GM21423 (cell line): ENCODE measurements at regions not wholly inside any gene's neighbourhood (a gene's known extent, or its start where the extent isn't known, plus 50 kb on each side); places are given as distances from the start of the nearest gene placed in this dataset.

Experiments
- ATAC-seq: cut with Tn5 transposase; IDR thresholded peaks from one replicate; pipeline ENCODE4 v1.9.1; 2021; ENCODE audit warnings: mild to moderate bottlenecking, moderate library complexity; ENCODE audit not compliant: unreplicated experiment

DNA sequence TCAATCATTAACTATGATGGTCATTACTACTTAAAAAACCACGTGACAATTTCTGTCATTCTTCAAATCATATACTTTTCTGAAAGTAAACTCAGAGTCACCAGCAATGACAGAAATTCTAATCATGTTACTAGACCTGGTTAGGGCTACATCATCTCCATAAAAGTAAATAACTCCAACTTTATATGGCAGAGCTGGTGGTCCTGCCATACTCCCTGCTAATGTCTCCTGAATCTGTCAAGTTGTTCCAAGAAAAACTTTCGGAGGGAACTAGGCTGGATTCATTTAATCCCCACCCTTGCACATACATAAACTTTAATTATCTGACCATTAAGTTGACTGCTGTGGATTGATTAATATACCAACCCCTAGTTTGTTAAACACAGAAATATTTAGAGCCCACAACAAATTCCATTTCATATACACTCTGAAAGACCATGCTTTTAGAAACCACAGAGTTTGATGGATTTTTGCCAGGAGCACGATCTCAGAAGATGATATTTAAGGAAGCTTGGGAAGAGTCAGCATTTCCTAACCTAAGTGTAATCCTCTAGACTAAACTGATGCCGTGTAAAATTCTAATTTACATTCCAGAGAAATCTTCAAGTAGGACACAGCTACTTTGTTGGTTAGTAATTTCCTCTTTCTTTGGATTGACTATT, 577.0 kb downstream of the FAT4 start:
- no peak for ATAC-seq

DNA sequence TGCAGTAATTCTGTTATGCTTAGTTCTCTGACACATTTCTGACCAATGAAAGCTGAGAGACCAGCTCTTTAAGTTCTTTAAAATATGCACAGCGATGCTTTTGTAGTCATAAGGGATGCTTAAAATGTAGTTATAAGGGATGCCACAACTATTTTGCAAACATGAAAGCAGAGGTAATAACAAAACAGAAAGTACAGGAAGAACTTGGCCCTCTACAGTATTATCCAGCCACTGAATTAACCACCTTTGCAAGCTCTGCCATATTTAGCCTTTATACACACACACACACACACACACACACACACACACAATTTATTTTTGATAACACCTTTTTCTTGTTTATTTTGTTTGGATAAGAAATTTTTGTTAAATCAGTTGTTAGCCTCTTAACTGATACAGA, 590.0 kb downstream of the FAT4 start:
- ATAC-seq: no peak

DNA sequence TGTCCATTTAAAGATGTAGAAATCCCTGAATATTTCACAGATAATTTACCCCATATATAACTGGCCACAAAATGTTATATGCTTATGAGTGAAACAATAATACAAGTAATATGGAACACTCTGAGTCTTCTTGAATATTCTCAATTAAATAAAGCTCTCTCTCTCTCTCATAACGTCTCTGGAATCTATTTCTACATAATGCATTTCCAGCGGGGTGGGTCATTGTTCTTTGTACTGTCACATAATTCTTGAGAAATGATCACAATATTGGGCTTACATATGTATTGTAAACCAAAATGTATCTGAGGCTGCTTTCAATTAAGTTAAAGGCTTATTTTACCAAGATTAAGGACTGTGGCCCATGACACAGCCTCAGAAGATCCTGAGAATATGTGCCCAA, 596.3 kb downstream of the FAT4 start:
- ATAC-seq: no peak

DNA sequence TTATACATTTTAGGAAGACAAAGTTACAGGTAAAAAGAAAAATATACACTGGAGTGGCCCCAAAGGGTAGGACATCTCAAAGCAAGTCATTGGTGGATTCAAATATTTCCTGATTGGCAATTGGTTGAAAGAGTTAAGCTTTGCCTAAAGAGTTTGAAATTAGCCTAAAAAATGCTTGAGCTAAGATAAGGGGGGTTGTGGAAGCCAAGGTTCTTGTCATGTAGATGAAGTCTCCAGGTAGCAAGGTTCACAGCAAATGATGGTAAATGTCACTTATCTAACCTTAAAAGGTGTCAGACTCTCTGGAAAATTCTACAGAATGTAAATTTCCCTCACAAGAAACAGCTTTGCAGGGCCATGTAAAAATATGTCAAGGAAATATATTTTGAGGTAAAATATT, 596.7 kb downstream of the FAT4 start:
- no peak for ATAC-seq

DNA sequence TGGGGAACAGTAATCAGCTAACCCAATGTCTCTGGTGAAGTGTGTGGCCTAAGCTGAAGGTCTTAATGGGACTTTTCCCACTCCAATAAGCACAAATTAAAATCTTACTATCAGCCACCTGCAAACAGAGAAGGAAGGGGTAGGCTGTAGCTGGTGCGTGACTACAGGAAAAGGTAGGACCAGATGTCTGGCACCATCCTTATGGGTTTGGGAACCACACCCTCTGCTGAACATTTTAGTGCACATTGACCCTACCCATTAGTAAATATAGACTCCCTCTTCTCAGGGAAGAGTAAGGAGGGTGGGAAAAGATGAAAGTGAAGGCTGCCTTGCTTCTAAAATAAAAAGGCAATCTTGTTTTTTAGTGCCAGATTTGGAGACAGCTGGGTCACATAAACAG, 602.8 kb downstream of the FAT4 start:
- ATAC-seq: no peak

DNA sequence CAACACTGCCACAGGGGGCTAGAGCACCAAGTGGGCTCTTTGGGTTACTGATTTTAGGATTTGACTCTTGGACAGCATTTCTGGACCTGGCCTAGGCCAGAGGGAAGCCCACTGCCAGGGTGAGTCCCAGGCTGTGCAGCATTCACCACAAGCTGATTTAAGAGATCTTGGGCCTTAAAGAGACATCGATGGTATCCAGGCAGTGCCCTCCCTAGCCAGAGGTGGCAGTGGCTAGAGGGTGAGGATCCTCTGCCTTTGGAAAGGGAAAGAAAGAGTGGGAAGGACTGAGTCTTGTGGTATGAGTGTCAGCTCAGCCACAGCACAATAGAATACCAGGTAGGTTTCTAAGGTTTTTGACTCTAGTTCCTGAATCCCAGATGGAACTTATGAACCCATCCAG, 613.9 kb downstream of the FAT4 start:
- no peak for ATAC-seq

DNA sequence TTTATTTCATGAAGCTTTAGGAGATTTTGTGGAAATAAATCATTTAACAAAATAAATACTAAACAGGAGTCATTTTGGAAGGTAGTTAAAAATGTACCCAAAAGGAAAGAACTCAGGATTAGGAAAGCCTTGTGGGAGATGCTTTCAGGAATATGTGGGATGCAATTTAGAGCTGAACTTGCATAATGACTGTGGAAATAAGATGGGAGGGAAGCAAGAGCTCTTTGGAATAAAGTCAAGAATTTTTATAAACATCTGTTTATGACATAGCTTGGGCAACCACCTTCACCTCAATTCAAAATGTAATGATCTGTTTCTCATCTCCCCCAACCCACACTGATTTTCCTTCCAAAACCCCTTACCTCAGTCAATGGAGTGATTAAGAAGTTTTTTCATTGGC, 623.8 kb downstream of the FAT4 start:
- ATAC-seq: no peak

DNA sequence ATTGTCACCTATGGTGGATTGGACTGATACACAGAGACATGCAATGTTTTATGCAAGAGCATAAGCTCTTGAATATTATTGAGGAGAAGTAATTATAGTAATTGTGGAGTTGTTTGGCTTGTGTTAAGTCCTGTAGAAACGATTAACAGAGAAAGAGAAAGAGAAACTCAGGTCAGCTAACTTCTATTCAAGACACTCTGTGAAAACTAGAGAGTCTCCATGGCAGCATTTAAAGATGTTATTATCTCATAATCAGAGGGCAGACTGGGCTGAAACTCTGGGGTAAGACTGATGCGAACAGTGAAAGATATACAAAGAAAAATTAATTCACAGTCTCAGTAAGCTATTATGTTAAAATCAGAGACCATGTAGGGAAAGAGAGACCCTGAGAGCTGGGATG, 625.7 kb downstream of the FAT4 start:
- no peak for ATAC-seq

DNA sequence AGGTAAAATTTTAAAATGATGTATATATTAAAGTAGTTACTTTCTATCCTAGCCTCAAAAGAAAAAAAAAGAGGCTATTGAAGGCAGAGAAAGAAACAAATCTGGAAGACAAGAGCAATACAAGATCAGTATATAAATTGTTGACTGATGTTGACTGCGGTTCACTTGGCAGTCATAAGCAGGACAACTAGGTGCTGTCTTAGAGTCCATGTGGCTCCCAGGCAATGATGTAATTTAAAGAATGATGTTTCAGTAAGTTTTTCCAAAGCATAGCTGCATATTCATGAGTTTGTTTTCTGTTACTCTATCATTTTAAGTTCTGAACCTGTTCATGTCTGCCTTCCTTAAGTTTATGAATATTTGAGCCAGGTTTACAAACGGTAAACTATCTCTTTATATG, 630.2 kb downstream of the FAT4 start:
- no peak for ATAC-seq

DNA sequence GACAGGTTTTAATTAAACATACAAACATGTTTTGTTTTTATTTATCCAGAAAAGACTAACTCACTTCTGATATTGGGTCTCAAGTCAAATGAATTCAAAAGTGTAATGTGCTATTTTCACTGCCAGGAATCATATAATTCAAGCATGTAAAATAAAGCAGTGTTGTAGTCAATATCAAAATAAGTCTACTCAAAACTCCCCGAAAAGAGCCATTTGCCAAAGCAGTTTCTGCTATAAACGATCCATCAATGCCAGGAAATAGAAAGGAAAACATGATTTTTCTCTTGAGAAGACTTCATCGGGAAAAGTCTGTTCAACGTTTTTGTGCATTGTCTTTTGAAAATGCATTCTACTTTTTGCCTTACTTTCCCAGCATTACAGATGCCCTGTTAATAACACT, 633.3 kb downstream of the FAT4 start:
- no peak for ATAC-seq

DNA sequence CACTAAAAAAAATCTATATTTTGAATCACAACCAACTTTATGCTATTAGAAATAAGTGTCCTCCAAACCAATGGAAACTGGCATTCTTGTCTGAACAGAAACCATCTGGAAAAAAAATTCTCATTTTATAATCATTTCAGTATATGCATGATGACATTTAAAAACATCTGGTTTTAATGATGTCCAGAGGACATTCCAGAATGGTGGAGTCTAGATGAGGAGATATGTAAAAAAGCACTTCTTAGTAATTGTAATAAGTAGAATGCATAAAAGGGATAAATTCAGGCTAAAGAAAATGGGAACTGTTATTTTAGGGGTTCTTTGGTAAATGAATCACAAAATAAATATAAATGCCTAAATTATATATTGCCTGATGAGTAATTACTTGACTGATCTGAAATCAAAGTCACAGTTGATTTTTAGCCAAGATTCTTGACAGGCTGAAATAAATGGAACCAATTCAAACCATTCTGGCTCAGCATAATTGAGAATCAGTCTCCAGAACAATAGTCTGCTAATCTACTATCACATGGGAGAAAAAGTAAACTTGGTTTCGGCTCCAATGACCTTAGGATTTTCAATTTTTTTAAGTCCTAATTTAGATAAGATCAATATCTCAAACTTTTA, 636.6 kb downstream of the FAT4 start:
- no peak for ATAC-seq

DNA sequence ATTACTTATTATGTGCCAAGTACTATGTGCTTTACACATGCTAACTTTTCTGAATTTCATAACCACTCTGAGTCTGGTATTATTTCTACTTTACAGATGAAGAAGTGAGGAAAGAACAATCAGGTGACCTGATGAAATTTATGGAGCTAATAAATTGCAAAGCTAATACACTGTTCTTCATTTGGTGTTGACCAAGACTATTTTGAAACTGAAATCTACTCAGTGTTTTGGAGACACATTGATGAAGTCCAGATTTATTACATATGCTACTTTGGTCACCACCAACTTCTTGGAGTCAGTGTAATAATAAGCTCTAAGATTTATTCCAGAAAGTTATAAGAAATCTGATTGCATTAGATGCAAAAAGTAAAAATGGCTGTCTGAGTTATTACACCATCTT, 637.9 kb downstream of the FAT4 start:
- no peak for ATAC-seq

DNA sequence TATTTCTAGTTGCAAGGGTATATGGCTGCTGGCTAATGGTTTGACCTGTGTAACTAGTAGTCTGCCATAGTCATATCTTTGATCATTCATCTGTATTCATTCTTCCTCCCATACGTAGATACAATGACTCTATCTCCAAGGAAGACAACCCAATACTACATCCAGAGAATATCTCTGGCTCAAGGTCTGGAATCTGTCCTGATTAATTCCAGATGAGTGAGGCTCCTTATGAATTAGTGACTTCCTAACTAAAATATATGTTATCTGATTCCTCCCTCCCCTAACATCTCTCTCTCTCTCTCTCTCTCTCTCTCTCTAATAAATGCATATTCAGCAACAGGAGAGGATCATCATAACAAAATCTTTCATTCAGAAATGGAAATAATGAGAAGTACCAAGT, 641.5 kb downstream of the FAT4 start:
- ATAC-seq: no peak

DNA sequence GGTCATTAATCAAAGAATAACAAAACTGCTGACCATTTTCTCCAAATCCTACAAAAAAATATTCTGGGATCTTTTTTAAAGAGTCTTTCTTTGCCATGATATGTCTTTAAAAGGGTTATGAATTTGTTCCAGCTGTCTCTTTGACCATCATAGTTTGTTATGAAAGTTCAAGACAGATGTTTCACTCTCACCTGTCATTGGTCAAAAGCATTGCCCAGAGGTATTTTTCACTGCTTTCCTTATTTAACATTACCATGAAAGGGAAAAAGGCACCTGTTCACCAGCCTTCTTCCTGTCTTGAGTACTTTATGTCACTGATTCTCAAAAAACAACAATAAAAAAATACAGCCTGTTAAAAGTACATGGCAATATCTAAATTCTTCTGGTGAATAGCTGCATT, 643.8 kb downstream of the FAT4 start:
- no peak for ATAC-seq

DNA sequence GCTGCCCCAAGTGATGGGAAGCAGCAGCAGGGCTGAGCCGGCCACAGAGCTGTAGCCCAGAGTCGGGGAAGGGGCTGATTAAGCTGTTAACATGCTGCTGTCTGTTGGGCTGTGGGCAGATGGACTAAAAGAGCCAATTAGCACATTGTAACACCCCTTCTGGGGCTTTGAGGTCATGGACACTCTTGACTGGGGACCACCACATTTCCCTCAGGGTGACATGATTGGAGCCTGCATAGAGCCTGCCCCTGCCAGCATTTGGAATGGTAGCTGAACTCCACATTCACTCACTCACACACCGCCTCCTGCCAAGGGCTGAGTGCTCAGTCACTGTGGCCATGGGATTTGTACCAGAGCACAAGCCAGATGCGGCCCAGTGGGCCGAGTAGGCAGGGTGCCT, 646.9 kb downstream of the FAT4 start:
- no peak for ATAC-seq

DNA sequence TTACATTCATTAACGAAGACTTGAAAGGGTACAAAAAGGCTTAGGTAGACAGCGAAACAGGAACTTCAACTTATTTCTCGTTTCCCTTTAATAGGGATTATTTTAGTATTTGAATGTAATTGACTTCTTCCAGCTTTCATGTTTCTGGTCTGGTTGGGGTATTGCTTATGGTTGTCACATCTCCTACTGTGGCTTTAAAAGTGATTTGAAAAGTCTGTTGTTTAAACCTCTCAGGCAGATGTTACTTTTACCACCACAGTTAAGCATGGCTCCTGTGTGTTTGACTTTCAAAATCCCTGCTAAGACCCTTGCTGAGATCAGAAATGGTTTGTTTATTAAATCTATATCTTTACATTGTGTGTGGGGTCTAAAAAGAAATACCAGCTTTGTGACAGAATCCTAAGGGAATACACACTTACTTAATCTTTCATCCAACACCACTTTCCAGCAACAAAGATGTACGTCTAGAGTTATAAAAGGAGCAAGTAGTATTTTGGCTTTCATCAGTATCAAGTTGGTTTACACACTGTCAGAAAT, 661.2 kb downstream of the FAT4 start:
- ATAC-seq: no peak

DNA sequence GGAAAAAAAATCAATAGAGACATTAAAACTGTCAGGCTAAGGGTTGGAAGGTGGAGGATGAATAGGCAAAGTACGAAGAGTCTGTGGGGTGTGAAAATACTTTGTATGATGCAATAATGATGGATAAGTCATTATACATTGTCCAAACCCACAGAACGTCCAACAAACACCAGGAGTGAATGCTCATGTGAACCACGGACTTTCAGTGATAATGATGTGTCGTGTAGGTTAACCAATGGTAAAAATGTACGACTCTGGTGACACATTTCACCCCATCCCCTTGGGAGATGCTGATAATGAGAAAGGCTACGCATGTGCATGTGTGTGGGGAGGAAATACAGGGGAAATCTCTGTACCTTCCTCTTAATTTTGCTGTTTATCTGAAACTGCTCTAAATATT, 665.2 kb downstream of the FAT4 start:
- no peak for ATAC-seq

DNA sequence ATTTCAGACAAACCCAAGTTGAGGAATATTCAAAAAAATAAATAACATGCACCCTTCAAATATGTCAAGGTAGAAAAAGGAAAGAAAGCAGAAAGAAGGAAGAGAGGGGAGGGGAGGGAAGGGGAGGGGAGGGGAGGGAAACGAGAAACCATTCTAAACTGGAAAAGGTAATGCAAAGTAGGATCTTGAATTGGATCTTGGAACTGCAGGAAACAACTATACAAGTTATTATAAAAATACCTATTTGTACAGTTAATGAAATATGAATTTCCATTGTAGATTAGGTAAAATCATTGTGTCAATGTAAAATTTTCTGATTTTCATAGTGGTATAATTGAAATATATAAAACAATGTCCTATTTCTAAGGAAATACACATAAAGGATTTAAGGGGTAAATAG, 668.4 kb downstream of the FAT4 start:
- ATAC-seq: no peak

DNA sequence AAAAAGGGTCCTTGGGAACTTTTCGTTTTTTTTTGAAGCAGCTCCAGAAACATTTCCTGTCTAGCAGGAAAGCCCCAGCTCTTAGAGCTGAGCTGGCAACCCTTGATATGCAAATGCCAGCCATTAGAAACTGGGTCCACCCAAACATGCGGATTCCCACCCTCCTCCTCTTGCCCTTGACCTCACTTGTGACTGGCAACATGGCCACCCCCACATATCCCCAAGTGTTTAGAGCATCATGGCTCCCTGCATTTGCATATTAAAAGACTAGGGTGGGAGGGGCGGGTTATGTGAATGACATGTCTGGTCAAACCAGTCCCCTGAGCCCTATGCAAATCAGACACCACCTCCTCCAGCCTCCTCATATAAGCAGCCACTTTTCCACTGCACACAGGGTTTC, 671.1 kb downstream of the FAT4 start:
- ATAC-seq: no peak

DNA sequence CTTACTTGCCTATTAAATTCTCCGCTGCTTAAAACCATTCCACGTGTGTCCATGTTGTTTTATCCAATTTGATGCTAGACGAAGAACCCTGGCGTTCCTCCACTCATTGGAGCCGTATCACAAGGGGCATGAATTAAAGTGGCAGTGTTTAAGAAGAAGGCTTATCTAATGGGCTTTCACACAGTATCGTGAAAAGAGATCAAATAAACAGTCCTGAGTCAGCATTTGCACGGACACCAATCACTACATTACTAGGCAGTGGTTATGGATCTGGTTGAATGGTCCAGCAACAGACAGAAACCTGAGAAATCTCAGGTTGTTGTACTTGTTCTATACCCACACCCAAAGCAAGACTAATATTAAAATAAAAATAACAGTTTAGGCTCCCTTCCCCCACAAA, 671.6 kb downstream of the FAT4 start:
- ATAC-seq: no peak

DNA sequence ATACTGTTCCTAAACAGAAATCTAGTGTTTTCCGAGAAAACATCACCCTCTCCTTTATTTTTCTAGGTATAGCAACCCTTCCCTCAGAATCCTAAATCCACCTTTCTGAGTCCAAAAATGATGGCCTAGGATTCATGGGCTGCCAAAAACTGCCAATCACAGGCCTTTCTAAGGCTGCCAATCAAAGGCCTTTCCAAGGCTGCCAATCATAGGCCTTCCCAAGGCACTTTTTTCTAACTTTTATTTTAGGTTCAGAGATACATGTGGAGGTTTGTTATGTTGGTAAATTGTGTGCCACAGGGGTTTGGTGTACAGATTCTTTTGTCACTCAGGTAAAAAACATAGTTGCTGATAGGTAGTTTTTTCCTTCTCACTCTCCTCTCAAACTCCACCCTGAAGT, 673.7 kb downstream of the FAT4 start:
- ATAC-seq: no peak

DNA sequence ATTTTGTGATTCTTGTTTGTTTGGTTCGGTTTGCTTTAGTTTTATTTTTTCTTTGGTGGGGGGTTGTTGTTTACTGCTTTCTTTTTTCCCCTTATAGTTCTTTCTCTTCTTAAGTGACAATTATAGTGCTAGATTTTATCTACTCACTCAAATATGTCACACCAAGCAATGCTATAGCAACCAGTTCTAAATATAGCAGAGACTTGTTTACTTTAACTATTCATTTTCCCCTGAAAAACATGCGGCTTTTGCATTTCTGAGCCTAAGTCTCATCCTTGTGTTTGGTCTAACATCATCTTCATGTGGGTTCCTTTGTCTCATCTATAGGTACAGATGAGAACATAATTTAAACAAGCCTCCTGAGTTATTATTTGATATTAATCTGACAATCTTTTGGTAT, 676.6 kb downstream of the FAT4 start:
- ATAC-seq: no peak

DNA sequence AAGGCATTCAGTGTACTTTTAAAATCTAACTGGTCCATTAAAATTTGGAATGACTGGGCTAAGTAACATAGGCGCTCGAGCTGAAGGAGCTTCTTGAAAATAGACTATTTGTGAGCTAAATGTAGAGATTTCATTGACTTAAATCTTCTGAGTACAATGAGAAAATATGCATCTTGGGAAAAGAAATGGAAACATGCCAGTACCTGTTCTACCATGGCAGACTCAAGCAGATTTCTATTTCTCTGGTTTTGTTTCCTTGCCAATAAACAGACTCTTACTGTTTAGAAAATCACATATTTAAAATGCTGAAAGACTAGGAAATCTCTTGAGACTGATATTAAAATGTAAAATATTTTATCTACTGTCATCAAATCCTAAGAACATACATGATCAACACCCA, 678.1 kb downstream of the FAT4 start:
- no peak for ATAC-seq
